Stimulated activated CD4-positive, alpha-beta T cell treated with anti-CD3 and anti-CD28 coated beads, Interleukin-1b, Interleukin-23, amount 100 ng/mL, for 24 hours (primary cell): ENCODE measurements at regions not wholly inside any gene's neighbourhood (a gene's known extent, or its start where the extent isn't known, plus 50 kb on each side); places are given as distances from the start of the nearest gene placed in this dataset.

Experiments used
- DNase-seq, 4 experiments: peaks; one replicate each; pipeline ENCODE4 v3.0.0-alpha.2; 2020; ENCODE audit warnings: low read depth in 4 of 4, low spot score in 1 of 4

DNA sequence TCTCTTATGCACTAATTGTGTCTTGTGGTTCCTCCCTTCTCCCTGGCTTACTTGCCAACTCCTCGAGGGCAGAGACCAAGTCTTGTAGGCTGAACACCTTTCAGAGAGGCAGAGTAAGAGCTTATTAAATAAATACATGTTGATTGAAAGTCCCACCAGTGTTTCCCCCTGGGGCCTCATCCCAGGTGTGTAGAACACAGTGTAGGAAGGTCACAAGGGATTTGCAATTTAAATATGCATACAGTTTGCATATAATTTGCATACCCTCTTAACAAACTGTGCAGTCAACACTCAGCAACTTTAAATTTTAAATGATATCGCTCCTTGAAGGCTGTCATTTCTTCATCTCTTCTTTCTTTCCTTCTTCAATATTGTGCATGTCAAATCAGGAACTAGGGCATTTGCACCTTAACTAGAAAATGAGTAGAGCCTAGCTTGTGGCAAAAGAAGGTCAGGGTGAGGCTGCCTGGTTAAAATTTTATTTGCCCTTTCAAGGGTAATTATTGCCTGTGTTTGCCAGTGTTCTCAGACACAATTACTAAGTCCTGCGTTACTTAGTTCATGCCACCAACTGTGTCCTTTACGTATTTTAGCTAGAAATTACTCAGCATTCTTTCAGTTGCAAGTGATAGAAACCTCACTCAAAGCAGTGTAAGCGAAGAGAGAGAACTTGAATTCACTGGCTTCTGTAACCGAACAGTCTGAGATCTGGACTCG, 465.7 kb downstream of the HAPSTR1 start:
- DNase-seq, result no peak

DNA sequence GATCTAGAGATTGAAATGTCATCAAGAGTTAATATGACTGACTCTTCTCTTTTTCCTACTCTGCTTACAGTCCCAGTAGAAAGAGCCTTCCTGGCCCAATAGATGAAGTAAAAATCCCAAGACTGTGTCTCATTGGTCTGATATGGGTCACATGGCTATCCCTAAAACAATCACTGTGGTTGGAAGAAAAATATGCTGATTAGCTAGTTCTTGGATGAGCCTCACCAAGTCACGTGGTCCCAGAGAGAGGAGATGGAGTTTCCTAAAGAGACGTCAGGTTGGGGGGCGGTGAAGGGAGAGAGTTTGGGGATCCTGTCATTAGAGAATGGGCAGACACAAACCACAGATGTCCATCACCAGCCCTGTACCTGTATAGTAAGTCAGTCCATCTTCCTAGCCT, 466.3 kb downstream of the HAPSTR1 start:
- DNase-seq, result no peak

DNA sequence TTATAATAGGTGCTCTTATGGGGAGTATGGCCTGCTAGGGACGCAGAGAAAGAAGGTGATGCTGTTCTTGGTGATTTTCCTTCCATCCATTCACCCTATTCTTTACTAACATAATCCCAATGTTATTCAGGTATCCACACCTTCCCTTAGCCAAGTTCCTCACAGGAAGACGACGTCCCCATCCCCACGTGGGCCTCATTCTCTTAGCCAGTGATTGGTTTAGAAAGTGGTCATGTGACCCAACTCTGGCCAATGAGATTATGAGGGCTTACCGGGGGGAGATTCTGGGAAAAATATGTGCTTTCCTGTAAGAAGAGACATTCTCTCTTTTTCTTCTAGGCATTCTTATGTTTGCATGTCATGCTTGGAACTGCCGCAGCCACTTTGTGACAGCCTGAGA, 474.7 kb downstream of the HAPSTR1 start:
- no peak for DNase-seq

DNA sequence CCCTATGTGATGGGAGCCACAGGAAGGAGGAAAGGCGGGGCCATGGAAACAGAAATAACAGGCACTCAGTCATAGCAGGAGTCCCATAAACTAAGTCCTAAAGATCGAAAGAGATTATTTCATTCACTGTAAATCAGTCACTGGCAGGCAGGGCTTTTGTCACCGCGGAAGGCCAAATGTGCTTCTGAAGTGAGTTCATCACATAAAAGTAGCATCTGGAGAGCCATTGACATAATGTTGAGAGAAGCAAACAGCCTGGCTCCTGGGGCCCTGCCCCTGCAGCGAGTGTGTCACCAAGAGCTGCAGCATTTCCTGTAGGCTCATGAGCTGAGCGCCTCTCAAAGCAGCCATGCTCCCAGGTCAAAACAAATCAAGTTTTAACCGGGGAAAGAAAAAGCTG, 476.2 kb downstream of the HAPSTR1 start:
- DNase-seq, result no peak

DNA sequence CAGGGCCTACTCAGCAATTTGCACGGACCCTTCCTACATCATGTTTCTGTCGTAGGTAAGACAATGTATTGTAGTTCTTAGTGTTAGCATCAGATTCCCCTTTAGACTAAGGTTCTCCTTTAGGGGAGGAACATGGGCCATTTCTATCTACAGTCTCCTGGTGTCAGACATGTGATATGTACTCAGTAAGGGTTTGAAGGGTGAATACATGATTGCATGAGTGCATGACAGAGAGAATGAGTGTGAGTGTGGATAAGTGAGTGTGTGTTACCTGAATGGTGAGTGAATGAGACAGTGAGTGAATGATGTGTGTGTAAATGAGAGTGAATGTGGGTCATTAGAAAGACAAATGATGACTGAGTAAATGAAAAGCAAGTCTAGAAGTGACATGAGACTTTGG, 476.8 kb downstream of the HAPSTR1 start:
- no peak for DNase-seq

DNA sequence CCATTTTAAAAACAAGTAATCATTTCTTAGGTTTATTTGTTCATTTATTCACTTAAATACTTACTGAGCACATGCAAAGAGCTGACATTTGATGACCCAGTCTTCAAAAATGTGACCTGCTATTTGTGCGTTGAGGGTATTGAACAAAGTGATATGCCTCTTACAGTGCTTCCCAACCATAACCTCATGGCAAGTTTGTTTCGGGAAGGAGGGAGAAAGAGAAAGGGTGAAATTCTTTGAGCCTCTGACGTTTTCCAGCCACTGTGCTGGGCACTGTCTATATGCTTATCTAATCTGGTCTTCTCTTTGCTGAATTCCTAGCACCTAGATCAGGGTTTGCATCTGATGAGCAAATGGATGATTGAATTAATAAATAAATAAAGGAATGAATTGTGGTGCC, 479.1 kb downstream of the HAPSTR1 start:
- no peak for DNase-seq

DNA sequence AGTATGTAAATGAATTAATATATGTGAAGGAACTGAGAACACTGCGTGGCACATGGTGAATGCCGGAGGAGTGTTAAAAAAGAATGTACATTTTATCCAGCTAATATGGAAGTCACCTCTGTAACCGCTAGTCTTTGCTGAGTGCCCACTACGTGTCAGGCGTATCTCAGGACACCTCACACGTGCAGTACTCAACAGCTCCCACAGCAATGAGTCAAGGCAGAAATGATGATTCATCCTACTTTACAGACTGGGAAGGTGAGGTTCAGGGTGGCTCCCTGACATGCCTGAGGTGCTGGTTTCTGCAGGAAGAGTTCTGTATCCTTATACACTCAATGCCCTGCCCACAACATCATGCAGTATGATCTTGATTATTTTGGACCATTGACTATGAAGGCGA, 487.0 kb downstream of the HAPSTR1 start:
- DNase-seq, result no peak

DNA sequence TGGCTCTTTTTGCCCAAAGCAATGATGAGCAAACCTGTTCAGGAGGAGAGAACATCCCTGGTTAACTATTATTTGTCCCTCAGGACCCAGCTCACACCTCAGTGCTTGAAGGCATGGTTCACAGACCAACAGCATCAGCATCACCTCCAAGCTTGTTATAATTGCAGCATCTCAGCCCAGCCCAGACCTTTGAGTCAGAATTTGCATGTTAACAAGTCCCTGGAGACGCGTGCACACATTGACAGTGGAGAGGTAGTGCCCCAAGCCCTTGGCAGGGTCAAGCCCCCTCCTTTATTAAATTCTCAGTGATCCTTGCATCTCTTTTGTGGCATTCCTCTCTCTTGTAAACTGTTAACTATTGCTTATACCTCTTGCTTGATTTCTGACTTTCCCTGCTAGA, 488.6 kb downstream of the HAPSTR1 start:
- no peak for DNase-seq

DNA sequence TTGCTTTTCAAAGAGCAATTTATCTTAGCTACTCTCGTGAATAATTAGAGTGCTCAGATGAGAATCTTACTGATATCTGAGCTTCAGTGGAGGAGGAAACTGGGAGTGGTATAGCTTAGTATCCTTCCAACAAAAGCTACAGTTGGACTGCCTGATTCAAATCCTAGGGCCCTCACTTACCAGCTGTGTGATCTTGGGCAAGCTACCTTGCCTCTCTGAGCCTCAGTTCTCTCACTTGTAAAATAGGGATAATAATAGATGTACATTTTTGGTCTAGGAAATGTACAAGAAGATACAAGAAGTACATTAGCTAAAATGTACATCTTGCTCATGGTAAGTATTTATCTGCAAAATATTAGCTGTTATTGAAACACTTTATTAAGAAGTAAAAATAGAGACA, 502.0 kb downstream of the HAPSTR1 start:
- DNase-seq, result no peak

DNA sequence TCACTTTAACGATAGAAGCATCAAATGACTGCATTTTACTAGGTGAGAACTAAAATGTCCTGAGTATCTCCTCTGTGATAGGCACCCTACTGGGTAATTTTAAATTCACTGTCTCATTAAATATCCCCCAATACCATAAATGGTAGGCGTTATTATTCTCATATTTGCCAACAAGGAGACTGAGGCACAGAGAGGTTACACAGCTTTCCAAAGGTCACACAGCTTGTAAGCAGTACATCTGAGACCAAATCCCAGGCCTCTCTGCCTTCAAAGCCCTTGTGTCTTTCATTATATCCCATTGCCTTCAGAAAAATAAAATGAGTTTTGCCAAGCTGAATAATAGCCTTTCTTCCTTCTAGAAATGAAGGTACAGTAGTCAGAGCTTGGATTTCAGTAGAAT, 502.6 kb downstream of the HAPSTR1 start:
- DNase-seq, result no peak

DNA sequence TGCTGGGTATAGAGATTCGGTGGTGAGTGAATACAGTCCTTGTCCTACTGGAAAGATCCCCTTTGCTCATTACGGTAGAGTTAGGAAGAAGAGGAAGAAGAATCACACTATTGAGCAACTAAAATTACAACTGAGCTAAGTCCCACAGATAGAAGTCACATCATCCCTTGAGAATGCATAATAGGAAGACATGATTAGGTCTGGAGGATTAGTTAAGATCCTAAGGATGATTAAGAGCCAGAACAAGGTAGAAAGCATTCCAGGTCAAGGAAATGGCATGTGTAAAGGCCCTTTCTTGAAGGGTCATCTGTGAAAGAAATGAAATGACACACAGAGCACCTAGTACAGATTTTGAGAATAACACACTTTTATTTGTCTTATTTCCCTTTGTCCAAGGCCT, 503.5 kb downstream of the HAPSTR1 start:
- DNase-seq, result no peak

DNA sequence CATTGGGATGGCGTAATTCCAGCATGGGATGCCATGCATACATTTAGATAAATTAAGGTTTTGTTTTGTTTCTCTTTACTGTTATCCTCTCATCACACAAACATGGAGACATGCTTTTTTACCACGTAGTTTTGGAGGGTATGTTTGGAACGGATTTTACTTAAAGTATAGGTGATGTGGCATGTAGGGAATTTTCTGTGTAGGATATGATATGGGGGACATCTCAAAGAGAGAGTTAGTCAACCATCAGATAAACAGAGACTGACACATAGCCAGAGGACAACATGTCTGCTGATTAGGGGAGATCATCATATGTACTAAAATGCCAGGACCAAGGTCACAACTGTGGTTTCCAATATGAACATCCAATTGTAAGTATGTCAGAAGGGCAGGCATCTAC, 503.9 kb downstream of the HAPSTR1 start:
- no peak for DNase-seq

DNA sequence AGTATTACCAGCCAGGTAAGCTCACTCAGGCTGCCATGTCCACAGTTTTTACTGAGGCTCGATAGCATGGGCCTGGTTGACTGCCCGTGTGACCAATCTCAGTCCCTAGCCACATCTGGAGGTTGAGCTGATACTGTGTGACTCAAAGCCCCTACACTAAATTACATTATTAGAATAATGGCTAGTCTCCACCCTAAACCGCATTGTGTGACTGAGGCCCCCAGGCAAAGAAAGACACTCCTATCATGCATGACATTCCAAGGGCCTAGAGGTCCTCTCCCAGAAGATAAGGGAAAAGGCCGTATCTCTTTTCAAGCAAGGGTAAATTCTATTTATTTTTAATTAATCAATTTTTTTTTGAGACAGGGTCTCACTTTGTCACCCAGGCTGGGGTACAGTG, 505.3 kb downstream of the HAPSTR1 start:
- DNase-seq, result no peak

DNA sequence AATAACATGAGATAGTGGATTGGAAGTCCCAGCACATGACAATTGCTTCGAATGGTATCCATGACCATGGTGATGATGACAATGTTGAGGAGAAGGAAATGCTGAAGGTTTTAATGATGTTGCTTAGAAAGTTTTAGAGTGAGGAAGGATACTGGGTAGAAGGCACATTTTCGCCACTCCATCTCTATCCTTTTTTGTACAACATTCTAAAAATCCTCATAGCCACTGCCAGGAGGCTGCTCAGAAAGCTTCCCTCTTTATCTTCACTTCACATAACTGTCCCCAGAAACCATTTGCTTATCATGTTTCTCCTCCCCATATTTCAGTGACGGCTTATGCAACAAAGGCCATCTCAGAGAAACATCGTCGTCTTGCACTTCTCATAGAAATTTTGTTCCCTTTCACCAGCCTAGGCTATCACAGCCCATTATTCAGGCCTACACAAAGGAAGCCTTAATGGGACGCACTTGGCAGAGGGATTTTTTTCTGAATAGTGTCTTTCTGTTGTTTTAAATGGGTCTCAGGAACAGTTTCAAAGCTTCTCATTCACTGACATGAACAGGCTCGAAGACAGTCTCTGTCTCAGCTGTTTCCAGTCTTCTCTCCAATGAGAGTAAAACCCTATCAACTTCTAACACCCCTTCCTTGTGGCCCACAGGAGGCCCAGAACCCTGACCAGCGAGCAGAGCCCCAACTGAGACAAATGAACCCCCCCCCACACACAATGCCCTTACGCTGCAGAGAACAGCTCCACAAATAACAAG, 506.7 kb downstream of the HAPSTR1 start:
- no peak for DNase-seq

DNA sequence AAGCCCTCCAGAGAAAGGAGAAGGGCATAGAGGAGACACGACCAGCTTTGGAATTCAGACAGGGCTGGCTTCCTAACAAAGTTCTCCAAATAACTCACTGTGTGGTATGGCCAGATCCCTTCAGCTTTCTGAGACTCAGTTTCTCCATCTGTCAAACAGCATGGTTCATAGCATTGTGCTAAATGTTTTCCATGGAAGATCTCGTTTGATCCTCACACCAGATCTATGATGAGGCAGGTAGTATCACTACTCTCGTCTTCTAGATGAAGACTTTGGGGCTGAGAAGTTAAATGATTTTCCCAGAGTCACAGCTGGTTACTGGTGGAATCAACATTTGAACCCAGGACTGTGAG, 507.3 kb downstream of the HAPSTR1 start:
- no peak for DNase-seq

DNA sequence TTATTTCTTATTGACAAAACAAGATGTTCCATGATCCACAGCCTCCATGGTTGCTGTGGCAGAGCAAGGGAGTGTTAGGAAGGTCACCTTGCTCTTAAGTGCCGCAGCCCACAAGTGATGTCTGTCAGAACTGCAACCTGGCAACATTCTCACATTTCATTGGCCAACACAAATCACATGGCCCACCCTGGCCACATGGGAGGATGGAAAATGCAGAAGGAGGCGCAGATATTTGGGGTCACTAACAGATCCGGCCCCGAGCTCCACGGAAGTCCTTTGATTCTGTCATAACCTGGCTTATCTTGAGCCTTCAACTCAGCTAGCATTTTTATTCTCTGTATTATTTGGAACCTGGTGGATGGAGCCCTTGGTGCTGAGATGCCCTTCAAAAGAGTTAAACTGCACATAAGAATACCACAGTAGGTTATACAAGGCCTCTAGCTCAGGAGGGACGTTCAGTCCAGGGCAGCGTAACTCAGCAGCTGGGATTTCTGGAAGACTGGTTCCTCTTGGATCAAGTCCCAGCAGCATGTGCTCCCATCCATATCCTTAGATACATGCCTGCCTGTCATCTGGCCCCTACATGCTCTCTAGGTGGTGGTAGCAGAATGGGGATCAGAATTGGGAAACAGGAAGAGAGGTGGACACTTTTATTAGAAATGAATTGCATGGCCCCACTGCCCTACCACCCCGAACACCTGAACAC, 508.1 kb downstream of the HAPSTR1 start:
- no peak for DNase-seq

DNA sequence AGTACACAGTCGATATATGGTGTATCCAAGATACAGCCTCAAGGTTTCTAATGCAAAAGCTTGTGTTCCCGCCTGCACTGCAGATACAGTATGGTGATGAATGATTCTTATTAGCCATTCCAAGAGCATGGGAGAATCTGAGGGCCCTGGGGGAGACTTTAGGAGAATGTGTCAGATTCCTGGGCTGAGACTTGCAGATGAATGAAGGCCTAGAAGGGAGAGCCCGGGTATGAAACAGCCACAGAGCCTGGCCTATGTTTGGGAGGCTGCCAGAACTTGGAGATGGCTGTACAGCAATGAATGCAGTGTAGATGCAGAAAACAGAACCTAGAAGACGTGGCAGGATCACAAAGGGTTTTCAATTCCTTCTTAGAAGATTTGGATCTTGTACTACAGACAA, 510.7 kb downstream of the HAPSTR1 start:
- no peak for DNase-seq

DNA sequence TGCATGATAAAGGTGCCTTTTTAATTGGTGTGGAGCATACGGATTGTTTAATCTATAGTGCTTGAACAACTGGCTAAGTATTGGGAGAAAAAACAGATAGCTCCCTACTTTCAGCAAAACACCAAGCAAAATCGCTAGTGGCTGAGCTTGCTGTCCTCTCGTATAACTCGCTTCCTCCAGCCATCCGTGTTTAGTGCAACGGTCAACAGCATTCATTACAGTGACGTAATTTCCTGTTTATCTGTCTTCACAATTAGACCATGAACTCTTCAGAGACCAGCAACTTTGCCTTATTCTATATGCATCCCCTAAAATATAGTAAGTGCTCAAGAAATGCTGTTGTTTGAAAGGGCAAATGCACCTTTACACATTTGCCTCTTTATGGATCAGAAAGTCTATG, 511.9 kb downstream of the HAPSTR1 start:
- no peak for DNase-seq

DNA sequence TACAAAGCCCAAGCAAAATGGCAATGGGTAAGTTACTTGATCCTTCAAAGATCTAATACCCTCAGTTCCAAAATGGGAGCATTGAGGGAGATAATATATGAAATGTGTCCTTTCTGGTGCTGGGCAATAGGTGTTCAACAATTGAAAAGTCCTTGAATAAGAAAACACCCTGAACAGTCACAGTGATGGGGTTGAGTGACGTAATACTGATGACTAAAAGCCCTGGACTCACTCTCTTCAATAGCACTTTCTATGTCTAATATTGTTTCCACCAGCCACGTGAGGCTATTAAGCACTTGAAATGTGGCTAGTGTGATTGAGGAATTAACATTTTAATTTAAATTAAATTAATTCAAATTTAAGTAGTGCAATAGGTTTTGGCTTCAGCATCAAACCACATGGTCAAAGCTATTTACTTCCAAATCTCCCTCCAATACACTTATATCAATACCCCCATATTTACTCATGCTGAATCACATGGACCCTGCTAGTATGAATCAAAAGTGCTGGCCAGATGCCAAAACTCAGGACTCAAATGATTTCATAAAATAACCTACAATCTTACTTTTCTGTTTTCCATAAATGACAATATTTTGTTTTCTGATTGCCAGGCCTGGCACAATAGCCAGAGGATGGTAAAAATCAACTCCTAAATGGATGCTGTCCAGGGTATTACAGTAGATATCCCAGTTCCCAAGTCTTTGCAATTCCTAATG, 516.2 kb downstream of the HAPSTR1 start:
- DNase-seq, result no peak

DNA sequence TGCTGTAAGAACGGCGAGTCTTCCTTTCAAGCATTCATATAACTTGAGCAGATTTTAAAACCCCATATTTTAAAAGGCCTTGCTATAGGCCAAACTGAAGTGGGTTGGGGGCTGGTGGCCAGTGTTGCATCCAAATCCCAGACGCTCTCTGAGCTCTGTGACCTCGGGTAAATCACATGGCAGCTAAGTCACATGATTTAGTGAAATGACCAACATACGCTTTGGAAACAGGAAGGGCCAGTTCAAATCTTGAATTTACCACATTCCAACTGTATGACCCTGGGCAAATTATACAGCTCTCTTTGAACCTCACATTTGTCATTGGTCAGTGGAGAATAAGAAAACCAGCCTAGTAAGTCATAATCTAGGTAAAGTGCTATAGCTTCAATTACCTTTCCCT, 519.3 kb downstream of the HAPSTR1 start:
- no peak for DNase-seq

DNA sequence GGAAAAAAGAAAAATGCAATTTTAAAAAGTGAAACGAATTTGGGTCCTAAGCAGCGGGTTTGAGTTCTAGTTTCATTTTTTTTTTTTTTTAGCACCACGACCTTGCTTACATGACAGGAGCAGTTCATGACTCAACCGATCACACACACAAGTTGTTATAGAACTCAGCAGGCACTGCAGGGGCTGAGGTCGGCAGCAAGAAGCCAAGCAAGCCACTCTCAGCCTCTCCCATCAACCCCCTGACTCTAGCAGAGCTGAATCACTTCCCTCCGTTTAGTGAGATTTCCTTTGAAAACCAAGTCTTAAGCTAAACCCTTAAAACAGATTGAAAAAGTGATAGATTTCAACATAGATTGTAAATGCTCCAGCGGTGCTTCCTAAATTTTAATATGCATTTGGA, 520.8 kb downstream of the HAPSTR1 start:
- DNase-seq, result no peak

DNA sequence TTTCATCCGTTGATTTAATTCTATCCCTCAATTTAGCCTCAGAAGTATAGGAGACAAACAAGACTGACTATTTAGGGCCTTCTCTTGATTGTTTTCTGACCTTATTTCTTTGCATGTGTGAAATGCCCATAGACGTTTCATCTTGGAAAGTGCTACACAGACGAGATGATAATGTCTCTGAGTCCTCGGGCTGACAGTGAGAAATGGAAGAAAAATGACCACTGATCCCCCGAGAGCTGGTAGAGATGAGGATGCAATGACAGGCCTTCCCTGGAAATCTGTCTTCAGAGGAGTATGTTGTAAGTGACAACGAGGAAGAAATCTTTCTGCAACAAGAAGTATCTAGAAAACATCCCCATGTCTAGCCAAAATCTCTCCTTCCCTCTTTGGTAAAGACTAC, 522.9 kb downstream of the HAPSTR1 start:
- DNase-seq, result no peak
